Stimulated activated CD4-positive, alpha-beta T cell treated with anti-CD3 and anti-CD28 coated beads, TNF-alpha, amount 100 ng/mL, for 4 hours (primary cell): ENCODE measurements at regions not wholly inside any gene's neighbourhood (a gene's known extent, or its start where the extent isn't known, plus 50 kb on each side); places are given as distances from the start of the nearest gene placed in this dataset.

Experiments used
- DNase-seq, 3 experiments: peaks; one replicate each; pipeline ENCODE4 v3.0.0-alpha.2; 2020; ENCODE audit warnings: low read depth in 3 of 3

DNA sequence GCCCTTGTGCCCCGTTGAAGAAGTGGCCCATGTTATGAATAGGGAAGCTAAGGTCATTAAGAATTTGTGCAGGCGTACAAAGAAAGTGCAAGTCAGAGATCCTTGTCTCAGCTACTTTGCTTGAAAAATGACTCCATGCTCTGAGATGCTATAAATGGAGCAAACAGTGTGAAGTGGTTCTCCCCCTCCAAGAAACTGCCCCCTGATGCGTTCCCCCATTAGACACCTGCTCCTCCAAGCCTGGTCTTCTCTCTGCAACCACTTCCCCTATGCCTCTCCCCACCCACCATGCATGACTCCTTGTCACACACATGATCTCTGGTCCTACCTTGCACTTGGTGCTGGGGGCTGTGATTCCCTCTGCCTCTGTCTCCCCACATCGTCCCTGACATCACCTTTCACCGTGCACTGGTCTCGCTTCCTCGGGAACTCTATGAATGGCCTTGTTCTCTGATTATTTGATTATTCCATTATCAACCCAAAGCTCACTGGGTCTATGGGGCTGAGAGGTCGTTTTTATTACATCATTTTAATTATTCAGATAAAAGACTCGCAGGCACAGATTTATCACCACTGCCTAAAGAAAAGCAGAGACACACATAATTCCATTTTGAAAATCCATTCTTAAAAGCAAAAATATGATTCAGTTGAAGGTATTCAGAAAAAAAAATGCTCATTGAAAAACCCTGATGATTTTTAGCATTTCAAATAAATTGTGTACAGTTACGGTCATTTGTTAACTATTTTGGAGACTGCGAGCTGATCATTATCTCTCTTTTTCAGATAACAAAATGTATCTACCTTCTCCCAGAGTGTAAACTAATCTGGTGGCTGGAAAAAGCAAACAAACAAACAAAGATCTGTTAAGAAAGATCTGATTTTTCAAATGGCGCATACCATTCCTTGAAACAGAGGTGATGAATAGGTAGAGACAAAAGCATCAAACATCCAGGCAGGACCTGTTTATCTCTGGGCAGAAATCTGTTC, 294.9 kb downstream of the SOX11 start:
- DNase-seq, result no peak

DNA sequence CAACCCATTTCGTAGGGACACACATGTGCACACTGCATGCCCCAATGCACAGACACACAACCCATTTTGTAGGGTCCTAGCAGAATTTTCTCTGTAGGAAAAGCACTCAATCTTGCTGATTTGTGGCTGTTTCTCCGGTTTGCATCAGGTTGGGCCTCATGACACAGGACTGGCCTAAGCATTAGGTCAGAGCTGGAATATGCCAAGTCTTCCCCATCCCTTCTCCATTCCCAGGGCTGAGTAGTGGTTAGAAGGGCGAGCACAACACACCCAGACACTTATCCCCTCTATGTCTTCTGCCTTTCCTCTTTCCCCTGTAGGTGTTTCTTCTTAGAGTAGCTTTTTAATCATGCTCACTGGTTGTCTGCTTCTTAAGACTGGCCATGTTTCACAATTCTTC, 295.9 kb downstream of the SOX11 start:
- no peak for DNase-seq

DNA sequence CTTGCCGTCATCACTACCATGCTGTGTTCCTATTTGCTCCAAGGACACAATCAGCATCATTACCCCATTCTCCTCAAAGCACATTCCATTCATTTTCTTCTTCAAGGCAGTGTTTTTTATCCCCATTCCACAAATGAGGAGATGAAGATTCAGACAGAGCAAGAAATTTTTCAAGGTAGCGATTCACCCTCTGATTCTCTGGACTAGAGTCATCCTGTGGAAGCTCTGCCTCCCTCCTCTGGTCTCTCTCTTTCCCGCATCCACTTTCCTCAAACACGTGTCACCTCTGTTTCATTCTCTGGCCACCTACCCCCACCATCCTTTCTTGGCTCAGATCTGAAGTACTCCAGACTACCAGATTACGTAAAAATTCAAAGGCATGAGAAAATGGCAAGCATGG, 297.9 kb downstream of the SOX11 start:
- no peak for DNase-seq

DNA sequence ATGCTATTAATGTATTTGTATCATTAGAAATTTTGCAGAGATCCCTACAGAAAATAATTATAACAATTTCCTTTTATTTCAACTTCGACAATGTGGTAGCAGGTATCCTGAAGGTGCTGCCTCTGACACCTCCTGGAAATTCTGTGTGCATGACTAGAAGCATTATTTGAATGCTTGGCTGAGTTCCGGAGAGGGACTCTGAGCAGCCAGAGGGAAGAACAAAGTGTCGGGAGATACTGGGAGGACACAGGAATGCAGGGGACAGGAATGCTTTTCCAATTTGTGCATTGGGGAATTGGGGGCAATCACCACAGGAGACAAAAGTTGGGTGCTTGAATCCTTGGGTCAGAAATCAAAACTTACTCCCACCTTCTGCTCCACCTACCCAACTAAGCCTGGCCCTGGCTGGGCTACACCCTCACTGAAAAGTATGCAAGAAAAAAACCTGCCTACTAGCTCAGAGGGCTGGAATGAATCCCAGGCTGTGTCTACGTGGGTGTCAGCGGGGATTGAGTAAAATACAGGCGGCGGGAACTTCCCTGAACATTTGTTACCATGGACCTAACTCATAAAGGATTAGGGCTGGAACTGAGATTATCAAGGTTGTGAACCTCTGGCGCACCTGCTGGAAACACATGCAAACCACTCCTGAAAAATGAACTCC, 299.3 kb downstream of the SOX11 start:
- DNase-seq, result no peak

DNA sequence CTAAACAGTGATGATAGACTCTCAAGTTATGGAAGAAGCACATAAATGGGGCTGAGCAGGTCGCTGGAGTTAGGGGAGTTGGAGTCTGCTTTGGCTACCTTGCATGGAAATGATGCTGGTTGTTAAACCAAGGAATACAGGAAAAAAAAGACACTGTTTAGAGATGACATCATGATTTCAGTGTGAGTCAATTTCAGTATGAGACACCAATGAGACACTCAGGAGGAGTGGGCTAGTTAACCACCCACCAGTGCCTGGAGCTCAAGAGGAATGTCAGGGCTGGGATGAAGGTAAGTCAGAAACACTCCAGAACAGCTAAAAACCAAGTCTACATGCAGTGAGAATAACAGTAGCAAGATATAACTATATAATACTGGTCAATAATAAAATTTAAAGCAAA, 303.6 kb downstream of the SOX11 start:
- no peak for DNase-seq

DNA sequence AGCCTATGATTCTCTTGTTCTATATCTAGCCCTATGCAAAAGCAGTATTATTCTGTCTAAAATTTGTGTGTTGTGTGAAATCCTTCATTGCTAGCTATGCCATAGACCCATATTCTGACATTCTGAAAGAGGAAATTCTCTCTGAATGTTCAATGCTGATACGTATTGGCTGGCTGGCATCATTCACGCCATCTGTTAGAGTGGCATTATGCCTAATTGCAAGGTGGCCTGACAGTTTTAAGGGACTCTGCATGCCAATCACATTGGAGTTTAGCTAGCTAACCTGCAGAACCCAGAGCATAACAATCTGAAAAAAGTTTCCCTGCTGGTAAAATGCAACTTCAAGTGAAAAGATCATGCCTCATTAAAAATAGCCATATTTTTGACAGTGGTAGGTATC, 316.0 kb downstream of the SOX11 start:
- no peak for DNase-seq

DNA sequence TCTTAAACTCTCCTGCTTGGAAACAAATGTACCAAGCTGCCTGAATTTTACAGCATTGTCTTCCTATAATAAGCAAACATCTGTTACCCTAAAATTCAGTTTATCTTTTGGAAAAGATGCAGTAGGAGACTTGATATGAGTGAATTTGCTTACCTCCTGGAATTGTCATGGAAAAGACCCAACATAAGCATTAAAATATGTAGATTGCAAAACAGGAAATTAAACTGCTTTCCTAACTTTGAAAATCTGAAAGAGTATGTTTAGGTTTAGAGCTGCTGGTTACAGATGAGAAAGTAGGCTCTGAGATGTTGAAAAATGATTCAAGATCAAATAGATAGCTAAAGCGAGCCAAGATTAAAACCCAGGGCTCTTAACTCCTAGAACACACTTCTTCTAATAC, 316.5 kb downstream of the SOX11 start:
- DNase-seq, result no peak

DNA sequence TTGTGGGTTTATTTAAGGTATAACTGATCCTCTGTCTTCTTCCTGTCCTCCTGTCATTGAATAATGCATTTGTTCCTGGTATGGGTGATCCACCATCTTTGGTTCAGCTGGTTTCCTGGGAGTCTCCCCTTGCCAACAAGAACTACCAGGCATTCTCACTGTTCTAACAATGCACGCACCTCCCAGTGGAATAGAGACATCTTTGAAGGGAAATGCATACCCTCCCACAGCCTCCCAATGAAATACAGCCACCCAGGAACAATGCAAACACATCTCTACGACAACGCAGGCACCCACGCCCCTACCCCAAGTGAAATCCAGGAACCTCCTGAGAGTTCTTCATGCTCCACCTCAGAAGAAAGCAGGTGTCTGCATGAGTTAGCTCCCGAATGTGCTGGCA, 318.0 kb downstream of the SOX11 start:
- DNase-seq, result no peak

DNA sequence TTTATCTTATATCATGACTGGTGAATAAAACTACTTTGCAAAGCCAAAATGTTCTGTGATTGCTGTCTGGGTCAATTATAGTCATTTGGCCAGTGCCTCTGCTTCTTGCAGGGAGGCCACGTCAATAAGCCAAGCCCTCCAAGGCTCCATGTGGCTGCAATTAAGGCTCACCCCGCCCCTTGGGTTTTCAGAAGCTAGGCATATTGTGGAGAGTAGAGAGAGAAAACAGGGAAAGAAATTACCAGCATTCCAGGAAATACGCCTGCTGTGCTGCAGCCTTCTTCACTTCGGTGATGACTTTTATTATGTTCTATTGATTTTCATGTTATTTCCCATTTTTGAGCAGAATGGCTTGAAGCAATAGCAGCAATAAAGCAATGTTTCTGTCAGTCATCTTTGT, 319.7 kb downstream of the SOX11 start:
- no peak for DNase-seq

DNA sequence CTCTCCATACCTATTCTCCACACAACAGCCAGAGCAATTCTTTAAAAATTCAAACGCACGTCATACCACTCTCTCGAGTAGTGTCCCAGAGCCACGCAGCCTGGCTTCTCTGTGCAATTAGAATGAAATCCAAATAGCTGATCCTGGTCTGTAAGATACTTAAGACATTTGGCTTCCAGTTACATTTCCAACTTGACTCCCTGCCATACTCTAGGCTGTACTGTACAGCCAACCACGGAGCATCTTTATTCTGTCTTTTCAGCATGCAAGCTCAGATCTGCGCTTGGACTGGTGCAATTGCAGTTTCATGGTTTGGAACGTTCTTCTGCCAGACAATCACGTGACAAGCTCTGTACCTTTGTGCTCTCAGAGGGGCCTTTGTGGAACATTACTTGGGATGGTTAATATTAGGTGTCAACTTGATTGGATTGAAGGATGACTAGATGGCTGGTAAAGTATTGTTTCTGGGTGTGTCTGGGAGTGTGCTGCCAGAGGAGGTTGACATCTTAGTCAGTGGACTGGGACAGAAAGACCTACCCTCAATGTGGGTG, 325.6 kb downstream of the SOX11 start:
- no peak for DNase-seq

DNA sequence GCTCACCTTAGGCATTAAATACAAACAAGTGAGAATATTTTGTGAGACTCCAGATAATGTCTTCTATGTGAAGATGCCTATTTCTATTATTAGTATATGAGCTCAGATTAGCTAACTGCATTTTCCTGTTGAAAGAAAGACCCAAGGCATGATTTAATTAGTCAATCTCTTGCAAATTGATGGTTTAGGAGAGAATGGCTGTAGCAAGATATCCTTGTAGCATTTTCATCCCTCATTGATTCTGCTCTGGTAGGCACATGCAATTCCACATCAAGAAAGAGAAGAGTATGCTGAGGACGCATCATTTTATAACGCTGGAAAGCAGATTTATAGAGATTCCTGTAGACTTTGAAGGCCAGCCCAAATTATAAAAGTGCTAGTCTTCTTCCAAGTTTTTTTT, 332.0 kb downstream of the SOX11 start:
- no peak for DNase-seq

DNA sequence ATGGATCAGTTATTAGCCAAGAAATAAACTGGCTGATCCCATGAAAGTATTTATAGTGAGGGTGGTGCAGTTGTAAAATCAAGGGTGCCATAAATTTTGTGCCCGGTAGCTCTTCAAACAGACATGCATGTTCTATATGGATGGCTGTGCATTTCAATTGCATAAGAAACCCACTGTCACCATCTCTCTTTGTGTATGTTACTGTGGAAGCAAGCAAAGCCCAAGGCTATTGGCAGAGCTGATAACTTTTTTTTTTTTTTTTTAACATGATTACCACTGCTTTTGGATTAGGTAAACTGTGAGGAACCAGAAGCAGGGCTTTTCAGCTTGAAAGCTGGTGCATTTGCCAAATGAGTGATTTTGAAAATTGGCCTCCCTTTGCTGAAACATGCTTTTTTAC, 332.6 kb downstream of the SOX11 start:
- DNase-seq, result no peak

DNA sequence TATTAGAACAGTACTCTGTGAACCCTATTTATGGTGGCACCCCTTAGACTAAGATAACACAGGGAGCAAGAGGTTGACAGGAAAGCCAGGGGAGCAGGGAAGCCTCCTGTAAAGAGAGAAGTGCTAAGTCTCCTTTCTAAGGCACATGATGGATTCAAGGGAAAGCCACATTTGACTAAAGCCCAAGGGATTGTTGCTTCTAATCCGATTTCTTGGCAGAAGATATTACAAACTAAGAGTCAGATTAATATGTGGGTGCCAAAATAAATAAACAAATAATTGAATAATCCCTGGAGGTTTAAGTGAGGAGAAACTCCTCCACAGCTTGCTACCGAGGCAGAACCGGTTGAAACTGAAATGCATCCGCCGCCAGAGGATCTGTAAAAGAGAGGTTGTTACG, 333.2 kb downstream of the SOX11 start:
- DNase-seq, result no peak

DNA sequence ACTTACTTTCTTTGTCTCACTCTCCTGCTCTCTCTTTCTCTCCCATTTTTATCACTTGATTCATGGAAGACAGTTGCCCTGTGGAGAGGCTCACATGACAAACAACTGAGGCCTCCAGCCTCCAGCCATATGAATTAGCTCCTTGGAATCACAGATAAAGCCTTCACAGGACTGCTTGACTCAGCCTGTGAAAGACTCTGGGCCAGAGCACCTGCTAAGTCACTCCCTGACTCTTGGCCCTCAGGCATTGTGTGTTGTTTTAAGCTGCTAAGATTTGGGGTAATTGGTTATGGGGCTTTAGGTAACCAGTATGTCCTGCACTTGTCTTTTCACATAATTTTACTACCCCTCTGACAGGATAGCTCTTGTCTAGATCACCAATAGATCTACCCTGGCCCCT, 334.9 kb downstream of the SOX11 start:
- DNase-seq, result no peak

DNA sequence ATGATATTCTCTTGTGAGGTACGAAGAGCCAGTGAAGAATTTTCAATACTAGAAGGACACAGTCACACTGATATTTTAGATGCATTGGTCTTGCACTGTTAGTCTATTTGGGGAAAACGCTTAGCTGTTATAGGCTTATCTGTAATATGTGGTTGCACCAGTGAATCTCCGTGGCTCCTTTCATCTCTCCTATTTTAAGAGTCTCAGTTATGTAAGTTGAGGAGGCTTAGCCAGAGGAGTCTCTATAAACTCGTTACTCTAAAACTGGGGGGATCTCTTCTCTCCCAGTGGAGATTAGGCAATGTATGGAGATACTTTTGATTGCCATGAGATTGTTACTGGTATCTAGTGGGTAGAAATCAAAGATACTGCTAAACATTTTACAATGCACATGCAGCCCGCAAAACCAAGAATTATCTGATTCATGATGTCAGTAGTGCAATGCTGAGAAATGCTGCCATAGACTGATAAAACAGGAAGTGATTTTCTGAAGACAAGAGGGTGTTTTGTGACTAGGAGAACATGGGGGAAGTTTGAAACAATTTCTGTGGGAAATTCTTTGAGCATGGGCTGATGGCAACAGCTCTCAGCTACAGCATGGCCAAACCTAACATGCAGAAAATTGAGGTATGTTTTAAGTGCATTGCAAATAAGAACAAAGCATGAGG, 339.1 kb downstream of the SOX11 start:
- no peak for DNase-seq

DNA sequence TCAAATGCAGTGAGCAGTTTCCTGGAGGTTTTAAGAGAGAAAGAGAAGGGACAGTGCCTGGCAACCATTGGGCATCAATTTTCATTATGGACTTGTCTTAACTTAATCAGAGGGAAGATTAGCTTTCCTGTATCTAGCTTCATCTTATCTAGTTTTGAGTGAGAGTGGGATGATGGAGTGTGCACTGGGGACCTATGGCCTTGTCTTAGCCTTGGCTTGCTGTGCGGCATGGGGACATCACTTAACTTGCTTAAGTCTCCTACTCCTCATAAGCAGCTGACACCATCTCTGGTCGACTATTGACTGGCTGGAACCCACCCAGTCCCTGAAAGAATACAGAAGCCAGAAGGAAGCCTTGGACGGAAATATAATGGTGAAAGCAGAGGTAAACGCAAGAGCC, 344.0 kb downstream of the SOX11 start:
- DNase-seq, result no peak

DNA sequence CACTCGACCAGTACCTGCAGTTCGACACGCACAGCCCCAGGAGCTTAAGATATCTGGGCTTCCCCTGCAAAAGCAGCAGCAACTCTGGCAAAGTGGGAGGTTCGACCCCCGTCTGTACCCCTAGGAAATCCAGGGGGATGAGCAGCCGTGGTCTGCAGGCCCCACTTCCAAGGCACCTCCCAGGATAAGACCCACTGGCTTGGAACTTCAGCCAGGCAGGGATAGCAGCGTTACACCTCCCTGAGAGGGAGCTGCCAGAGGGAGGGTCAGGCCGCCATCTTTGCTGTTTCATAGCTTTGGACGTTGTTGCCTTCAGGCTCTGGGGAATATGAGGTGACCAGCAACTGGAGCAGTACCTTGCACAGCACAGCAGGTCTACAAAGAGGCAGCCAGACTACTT, 351.1 kb downstream of the SOX11 start:
- DNase-seq, result no peak

DNA sequence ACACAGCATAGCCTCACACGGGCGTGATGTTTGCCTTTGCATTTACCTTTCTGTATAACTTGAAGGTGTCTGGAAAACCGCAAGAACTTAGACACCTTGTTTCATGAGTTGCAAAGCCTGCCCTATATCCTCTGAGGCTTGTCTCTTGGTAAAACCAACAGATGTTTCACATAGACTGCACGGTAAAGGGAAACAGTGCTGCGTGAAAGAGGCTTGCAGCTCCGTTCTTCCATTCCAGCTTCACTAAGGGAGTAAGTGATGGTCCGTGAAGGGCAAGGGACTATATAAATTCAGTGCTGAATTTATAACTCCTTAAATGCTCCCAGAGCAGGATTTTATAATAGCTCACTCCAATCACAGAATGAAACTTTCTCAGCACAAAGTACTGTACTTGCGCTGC, 360.5 kb downstream of the SOX11 start:
- no peak for DNase-seq

DNA sequence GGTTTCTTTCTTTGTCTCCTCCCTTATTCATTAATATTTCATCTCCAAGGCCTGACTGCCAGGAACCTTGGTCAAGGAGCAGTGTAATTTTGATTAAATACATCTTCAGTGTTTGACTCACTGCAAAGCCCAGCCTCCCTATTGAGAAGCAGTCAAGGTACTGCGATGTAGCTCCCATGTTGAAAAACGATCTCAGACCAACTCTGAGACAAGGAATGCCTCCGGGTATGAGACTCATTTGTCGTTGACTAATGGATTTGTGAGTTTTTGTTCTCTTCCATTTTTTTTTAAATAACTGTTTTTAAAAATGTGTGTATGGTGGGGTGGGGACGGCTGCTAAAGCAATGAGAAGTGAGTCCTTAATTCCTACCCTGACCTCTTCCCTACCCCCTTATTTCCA, 361.6 kb downstream of the SOX11 start:
- no peak for DNase-seq

DNA sequence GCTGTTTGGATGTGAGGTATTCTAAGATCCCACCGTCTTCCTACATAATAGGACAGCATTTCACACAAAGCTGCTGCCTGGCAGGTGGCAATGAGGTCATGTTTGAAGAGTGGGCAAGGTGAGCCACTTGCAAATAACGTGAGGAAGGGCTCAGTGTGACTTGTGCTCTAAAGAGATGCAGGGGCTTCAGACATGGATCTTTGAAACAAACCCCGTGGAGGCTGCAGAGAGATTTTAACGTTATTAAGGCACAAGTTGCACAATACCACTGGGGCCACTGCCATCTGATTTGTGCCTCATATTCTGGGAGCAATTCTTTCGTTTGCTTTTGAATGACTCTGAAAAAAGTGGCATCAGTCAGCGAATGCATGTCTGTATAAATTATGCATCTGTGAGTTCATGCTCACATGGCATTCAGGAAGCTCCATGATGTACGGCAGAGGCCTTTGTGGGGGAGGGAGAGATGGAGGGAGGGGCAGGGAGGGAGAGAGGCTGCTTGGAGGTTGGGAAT, 362.0 kb downstream of the SOX11 start:
- no peak for DNase-seq

DNA sequence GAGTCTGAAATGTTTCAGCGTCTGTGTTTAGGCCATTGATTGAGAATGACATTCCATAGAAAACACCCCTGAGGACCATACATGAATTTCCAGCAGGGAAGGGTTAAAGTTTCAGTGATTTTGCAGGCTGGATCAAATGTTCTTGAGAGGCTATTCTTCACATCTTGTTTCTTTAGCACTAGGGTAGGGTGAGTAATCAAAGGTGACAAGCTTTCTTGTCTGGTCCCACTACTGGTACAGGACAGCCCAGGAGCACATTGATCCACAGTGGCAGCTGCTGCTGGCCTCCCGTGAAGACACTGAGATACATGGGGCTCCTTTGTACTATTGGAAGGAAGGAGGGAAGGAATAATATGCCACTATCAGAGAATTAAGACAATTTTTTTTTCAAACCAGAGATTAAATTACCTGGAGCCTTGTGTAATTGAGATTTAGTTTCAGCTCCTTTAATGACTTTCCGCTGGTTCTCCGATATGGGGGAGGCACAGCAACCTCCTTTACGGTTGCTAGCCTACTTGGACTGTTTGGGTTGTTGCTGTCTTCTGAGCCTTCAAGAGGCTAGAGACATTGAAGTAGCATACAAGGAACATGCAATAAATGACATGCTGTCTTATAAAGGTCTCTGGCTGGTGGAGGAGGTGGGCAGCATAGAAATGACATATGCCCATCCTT, 368.9 kb downstream of the SOX11 start:
- DNase-seq, result no peak

DNA sequence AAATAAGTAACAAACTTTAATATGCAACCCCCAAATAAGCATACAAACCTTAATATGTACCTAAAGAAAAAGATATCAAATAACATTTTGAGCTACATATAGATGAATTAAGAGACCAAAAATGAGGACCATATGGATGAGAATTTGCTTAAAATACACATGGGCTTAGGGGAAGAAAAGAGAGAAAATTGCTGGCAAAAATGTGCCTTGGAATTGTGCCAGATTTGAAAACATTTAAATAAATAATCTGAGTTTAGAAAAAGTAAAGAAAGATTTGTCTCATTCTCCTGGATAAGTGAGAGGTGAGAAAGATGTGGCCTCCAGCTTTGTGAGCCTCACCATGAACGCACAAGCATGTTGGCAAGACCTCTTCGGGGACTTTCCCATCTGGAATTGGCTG, 372.6 kb downstream of the SOX11 start:
- DNase-seq, result no peak
